ENCODE measurements at regions not wholly inside any gene's neighbourhood (a gene's known extent, or its start where the extent isn't known, plus 50 kb on each side); places are given as distances from the start of the nearest gene placed in this dataset.

GRCh38 chr3:64426551-64426950 lies 201.3 kb upstream of the PRICKLE2 start:
- TF ChIP-seq CTCF (IDR thresholded peaks at IDR 0.05) = no peak
- TF ChIP-seq EZH2 (IDR thresholded peaks at IDR 0.05) = no peak
- TF ChIP-seq EZH2phosphoT487 (IDR thresholded peaks at IDR 0.05) = no peak
